Fibroblast of skin of back (primary cell): ENCODE measurements at regions not wholly inside any gene's neighbourhood (a gene's known extent, or its start where the extent isn't known, plus 50 kb on each side); places are given as distances from the start of the nearest gene placed in this dataset.
"Not testable (repeated sequence)": the region's sequence is repeated elsewhere in the genome, so short reads cannot be mapped to it uniquely, and the experiment has no call there.

Experiments used
- DNase-seq: peaks from one replicate; pipeline ENCODE4 v3.0.0-alpha.2; 2013

GRCh38 chr1:196366-196765 is 255.1 kb downstream of the OR4F29 start:
- DNase-seq, result not testable (repeated sequence)

- DNase-seq, result peak; percentile 13
Measured at GRCh38 chr1:191296-192049, 260.0 kb downstream of the OR4F29 start.

GRCh38 chr1:190678-191077 is 260.8 kb downstream of the OR4F29 start:
- not testable (repeated sequence) for DNase-seq

- DNase-seq, result not testable (repeated sequence)
Measured at GRCh38 chr1:189915-190314, 261.6 kb downstream of the OR4F29 start.

- DNase-seq, result not testable (repeated sequence)
Measured at GRCh38 chr1:189270-189669, 262.2 kb downstream of the OR4F29 start.

GRCh38 chr1:187298-187697 is 264.2 kb downstream of the OR4F29 start:
- not testable (repeated sequence) for DNase-seq

GRCh38 chr1:186691-187131 is 264.8 kb downstream of the OR4F29 start:
- not testable (repeated sequence) for DNase-seq

GRCh38 chr1:186223-186622 is 265.3 kb downstream of the OR4F29 start:
- DNase-seq, result not testable (repeated sequence)

- DNase-seq, result not testable (repeated sequence)
Measured at GRCh38 chr1:185526-185925, 266.0 kb downstream of the OR4F29 start.

GRCh38 chr1:184336-184686 is 267.2 kb downstream of the OR4F29 start:
- not testable (repeated sequence) for DNase-seq

- not testable (repeated sequence) for DNase-seq
Measured at GRCh38 chr1:183620-184335, 267.7 kb downstream of the OR4F29 start.

- DNase-seq, result not testable (repeated sequence)
Measured at GRCh38 chr1:183081-183480, 268.4 kb downstream of the OR4F29 start.

- not testable (repeated sequence) for DNase-seq
Measured at GRCh38 chr1:182631-183030, 268.8 kb downstream of the OR4F29 start.

GRCh38 chr1:181247-182216 is 269.9 kb downstream of the OR4F29 start:
- DNase-seq, result peak; percentile 63

- not testable (repeated sequence) for DNase-seq
Measured at GRCh38 chr1:180749-181205, 270.7 kb downstream of the OR4F29 start.

GRCh38 chr1:138842-139241 is 312.6 kb downstream of the OR4F29 start:
- not testable (repeated sequence) for DNase-seq

GRCh38 chr1:137664-138063 is 313.8 kb downstream of the OR4F29 start:
- DNase-seq, result not testable (repeated sequence)

GRCh38 chr1:136344-136932 is 315.0 kb downstream of the OR4F29 start:
- DNase-seq, result not testable (repeated sequence)

GRCh38 chr1:134936-135335 is 316.5 kb downstream of the OR4F29 start:
- not testable (repeated sequence) for DNase-seq

- not testable (repeated sequence) for DNase-seq
Measured at GRCh38 chr1:118440-118839, 333.0 kb downstream of the OR4F29 start.

GRCh38 chr1:115534-115933 is 335.9 kb downstream of the OR4F29 start:
- not testable (repeated sequence) for DNase-seq

GRCh38 chr1:104776-105175 is 346.7 kb downstream of the OR4F29 start:
- not testable (repeated sequence) for DNase-seq
